Prostate gland (tissue), 2 donors: ENCODE measurements at regions not wholly inside any gene's neighbourhood (a gene's known extent, or its start where the extent isn't known, plus 50 kb on each side); places are given as distances from the start of the nearest gene placed in this dataset.

ENCODE experiments used
- POLR2AphosphoS5 ChIP-seq: sonication (generic); formaldehyde crosslinking; IDR thresholded peaks from one replicate; pipeline ENCODE4 v1.6.1; 2017; ENCODE audit warnings: antibody characterized with exemption
- TF ChIP-seq, protein P1 (sequence below), 4 experiments: fragments of 200-600 bp in 2 of 4; fragments of 450-650 bp in 2 of 4; sonication (generic) in 2 of 4; IDR thresholded peaks; 1 replicate in 3 of 4; 2 replicates in 1 of 4; pipeline ENCODE4 v1.5.1; 2016 to 2019; ENCODE audit warnings: antibody characterized with exemption in 4 of 4, mild to moderate bottlenecking in 2 of 4, moderate library complexity in 2 of 4

DNA sequence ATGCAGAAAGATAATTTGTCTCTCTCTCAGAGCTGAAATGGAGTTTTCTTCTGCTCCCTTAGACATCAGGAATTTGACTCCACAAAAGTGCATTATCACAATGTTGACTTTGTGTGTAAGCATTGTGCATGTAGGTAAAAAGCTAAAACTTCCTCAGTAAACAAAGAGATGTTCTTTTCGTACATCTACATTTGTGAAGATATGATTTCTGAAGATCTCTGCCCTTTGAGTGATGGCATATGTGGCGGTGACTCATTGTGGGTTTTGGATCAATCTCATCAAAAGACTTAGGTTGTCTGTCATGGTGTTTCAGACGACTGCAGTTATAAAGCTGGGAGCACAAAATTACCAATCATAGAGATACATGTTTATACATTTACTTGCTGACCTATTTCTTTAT lies 411.4 kb upstream of the LMO3 start:
- no peak for TF ChIP-seq POLR2AphosphoS5
- TF ChIP-seq, protein P1, sequence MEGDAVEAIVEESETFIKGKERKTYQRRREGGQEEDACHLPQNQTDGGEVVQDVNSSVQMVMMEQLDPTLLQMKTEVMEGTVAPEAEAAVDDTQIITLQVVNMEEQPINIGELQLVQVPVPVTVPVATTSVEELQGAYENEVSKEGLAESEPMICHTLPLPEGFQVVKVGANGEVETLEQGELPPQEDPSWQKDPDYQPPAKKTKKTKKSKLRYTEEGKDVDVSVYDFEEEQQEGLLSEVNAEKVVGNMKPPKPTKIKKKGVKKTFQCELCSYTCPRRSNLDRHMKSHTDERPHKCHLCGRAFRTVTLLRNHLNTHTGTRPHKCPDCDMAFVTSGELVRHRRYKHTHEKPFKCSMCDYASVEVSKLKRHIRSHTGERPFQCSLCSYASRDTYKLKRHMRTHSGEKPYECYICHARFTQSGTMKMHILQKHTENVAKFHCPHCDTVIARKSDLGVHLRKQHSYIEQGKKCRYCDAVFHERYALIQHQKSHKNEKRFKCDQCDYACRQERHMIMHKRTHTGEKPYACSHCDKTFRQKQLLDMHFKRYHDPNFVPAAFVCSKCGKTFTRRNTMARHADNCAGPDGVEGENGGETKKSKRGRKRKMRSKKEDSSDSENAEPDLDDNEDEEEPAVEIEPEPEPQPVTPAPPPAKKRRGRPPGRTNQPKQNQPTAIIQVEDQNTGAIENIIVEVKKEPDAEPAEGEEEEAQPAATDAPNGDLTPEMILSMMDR (IDR thresholded peaks at IDR 0.05), result no peak
